ENCODE measurements at regions not wholly inside any gene's neighbourhood (a gene's known extent, or its start where the extent isn't known, plus 50 kb on each side); places are given as distances from the start of the nearest gene placed in this dataset.

GRCh38 chr6:122130518-122130917 is 268.9 kb upstream of the HSF2 start:
- Histone ChIP-seq H3K27ac (no peak overlapping the region), H3K4me3 (ENCODE audit: low read depth, low read length) (no peak overlapping the region), H3K9me3 (ENCODE audit: severe bottlenecking) (no peaks in the 10 kb centered on the region), H3K27me3 (ENCODE audit: insufficient read depth, low read depth, severe bottlenecking) (no peaks in the 10 kb centered on the region), H3K36me3 (no peaks in the 10 kb centered on the region)
- DNase-seq: no peak
- no peak for TF ChIP-seq CTCF (IDR thresholded peaks at IDR 0.05; ENCODE audit: low read depth, low read length)

GRCh38 chr6:122136386-122136785 is 263.1 kb upstream of the HSF2 start:
- H3K36me3 ChIP-seq: no peaks in the 10 kb centered on the region
- H3K4me3 ChIP-seq (ENCODE audit: low read depth, low read length): no peak overlapping the region
- no peaks in the 10 kb centered on the region for H3K9me3 ChIP-seq (ENCODE audit: severe bottlenecking)
- H3K27ac ChIP-seq: no peak overlapping the region
- no peaks in the 10 kb centered on the region for H3K27me3 ChIP-seq (ENCODE audit: insufficient read depth, low read depth, severe bottlenecking)
- DNase-seq: no peak
- TF ChIP-seq CTCF (IDR thresholded peaks at IDR 0.05; ENCODE audit: low read depth, low read length): no peak

GRCh38 chr6:122140031-122140430 is 259.4 kb upstream of the HSF2 start:
- no peaks in the 10 kb centered on the region for H3K9me3 ChIP-seq (ENCODE audit: severe bottlenecking)
- H3K36me3 ChIP-seq: no peaks in the 10 kb centered on the region
- H3K27me3 ChIP-seq (ENCODE audit: insufficient read depth, low read depth, severe bottlenecking): no peaks in the 10 kb centered on the region
- no peak for DNase-seq
- no peak overlapping the region for H3K4me3 ChIP-seq (ENCODE audit: low read depth, low read length)
- no peak for TF ChIP-seq CTCF (IDR thresholded peaks at IDR 0.05; ENCODE audit: low read depth, low read length)
- no peak overlapping the region for H3K27ac ChIP-seq

- H3K27me3 ChIP-seq (ENCODE audit: insufficient read depth, low read depth, severe bottlenecking): no peaks in the 10 kb centered on the region
- no peak overlapping the region for H3K4me3 ChIP-seq (ENCODE audit: low read depth, low read length)
- H3K9me3 ChIP-seq (ENCODE audit: severe bottlenecking): no peaks in the 10 kb centered on the region
- no peak for DNase-seq
- no peak overlapping the region for H3K27ac ChIP-seq
- TF ChIP-seq CTCF (IDR thresholded peaks at IDR 0.05; ENCODE audit: low read depth, low read length): no peak
- no peaks in the 10 kb centered on the region for H3K36me3 ChIP-seq
Measured at GRCh38 chr6:122141246-122141645, 258.2 kb upstream of the HSF2 start.

- TF ChIP-seq CTCF (IDR thresholded peaks at IDR 0.05; ENCODE audit: low read depth, low read length): no peak
- Histone ChIP-seq H3K27ac (no peak overlapping the region), H3K27me3 (ENCODE audit: insufficient read depth, low read depth, severe bottlenecking) (no peaks in the 10 kb centered on the region), H3K36me3 (no peaks in the 10 kb centered on the region), H3K9me3 (ENCODE audit: severe bottlenecking) (no peaks in the 10 kb centered on the region), H3K4me3 (ENCODE audit: low read depth, low read length) (no peak overlapping the region)
- DNase-seq: no peak
Measured at GRCh38 chr6:122143813-122144601, 255.4 kb upstream of the HSF2 start.

GRCh38 chr6:122145246-122145645 is 254.2 kb upstream of the HSF2 start:
- H3K9me3 ChIP-seq (ENCODE audit: severe bottlenecking): no peaks in the 10 kb centered on the region
- no peak overlapping the region for H3K27ac ChIP-seq
- no peak for TF ChIP-seq CTCF (IDR thresholded peaks at IDR 0.05; ENCODE audit: low read depth, low read length)
- H3K4me3 ChIP-seq (ENCODE audit: low read depth, low read length): no peak overlapping the region
- no peaks in the 10 kb centered on the region for H3K36me3 ChIP-seq
- no peaks in the 10 kb centered on the region for H3K27me3 ChIP-seq (ENCODE audit: insufficient read depth, low read depth, severe bottlenecking)
- no peak for DNase-seq

All from WERI-Rb-1 (cell line).